Skeletal muscle cell (primary cell): ENCODE measurements at regions not wholly inside any gene's neighbourhood (a gene's known extent, or its start where the extent isn't known, plus 50 kb on each side); places are given as distances from the start of the nearest gene placed in this dataset.
A peak's percentile ranks its signal among the peaks of the same experiment; 100 is the strongest.

Experiments used
- DNase-seq: peaks from one replicate; pipeline ENCODE4 v3.0.0-alpha.2; 2010; ENCODE audit warnings: low read depth
- H3K4me3 ChIP-seq: 2 replicates; pipeline ENCODE4 v1.5.1; 2011; ENCODE audit warnings: low read depth, mild to moderate bottlenecking, control low read depth, low read length, moderate library complexity

GRCh38 chr6:1052262-1052661 is 259.6 kb upstream of the FOXQ1 start:
- no peak for DNase-seq

GRCh38 chr6:1049900-1050299 is 262.0 kb upstream of the FOXQ1 start:
- DNase-seq: no peak
- H3K4me3 ChIP-seq: no peak overlapping the region

More at GRCh38 chr6:1052262-1052661, 259.6 kb upstream of the FOXQ1 start:
- H3K4me3 ChIP-seq: no peak overlapping the region

GRCh38 chr6:1049170-1049569 is 262.7 kb upstream of the FOXQ1 start:
- no peak for DNase-seq
- H3K4me3 ChIP-seq: no peak overlapping the region

- no peak overlapping the region for H3K4me3 ChIP-seq
- DNase-seq: no peak
These were observed 263.8 kb upstream of the FOXQ1 start for GRCh38 chr6:1047981-1048541.

GRCh38 chr6:1045239-1045638 is 266.7 kb upstream of the FOXQ1 start:
- no peak overlapping the region for H3K4me3 ChIP-seq
- DNase-seq: no peak

GRCh38 chr6:1044040-1044836 is 267.7 kb upstream of the FOXQ1 start:
- no peak overlapping the region for H3K4me3 ChIP-seq
- DNase-seq: no peak

GRCh38 chr6:1043458-1043836 is 268.5 kb upstream of the FOXQ1 start:
- DNase-seq: no peak
- H3K4me3 ChIP-seq: no peak overlapping the region

GRCh38 chr6:1042583-1043457 is 269.1 kb upstream of the FOXQ1 start:
- no peak for DNase-seq
- H3K4me3 ChIP-seq: no peak overlapping the region

GRCh38 chr6:1040393-1040792 is 271.5 kb upstream of the FOXQ1 start:
- DNase-seq: no peak
- H3K4me3 ChIP-seq: no peak overlapping the region

GRCh38 chr6:1039746-1040145 is 272.2 kb upstream of the FOXQ1 start:
- DNase-seq: no peak
- no peak overlapping the region for H3K4me3 ChIP-seq

- DNase-seq: no peak
These were observed 272.7 kb upstream of the FOXQ1 start for GRCh38 chr6:1039191-1039590.

GRCh38 chr6:1037430-1038202 is 274.3 kb upstream of the FOXQ1 start:
- no peak for DNase-seq
- H3K4me3 ChIP-seq: no peak overlapping the region

More at GRCh38 chr6:1039191-1039590, 272.7 kb upstream of the FOXQ1 start:
- no peak overlapping the region for H3K4me3 ChIP-seq

- no peak overlapping the region for H3K4me3 ChIP-seq
- no peak for DNase-seq
These were observed 276.5 kb upstream of the FOXQ1 start for GRCh38 chr6:1035401-1035800.

- no peak overlapping the region for H3K4me3 ChIP-seq
- no peak for DNase-seq
These were observed 280.2 kb upstream of the FOXQ1 start for GRCh38 chr6:1031720-1032119.

- H3K4me3 ChIP-seq: no peak overlapping the region
- no peak for DNase-seq
These were observed 282.8 kb upstream of the FOXQ1 start for GRCh38 chr6:1029141-1029540.

- H3K4me3 ChIP-seq: no peak overlapping the region
- DNase-seq: no peak
These were observed 283.2 kb upstream of the FOXQ1 start for GRCh38 chr6:1028723-1029122.

- no peak overlapping the region for H3K4me3 ChIP-seq
- DNase-seq: no peak
These were observed 283.9 kb upstream of the FOXQ1 start for GRCh38 chr6:1027795-1028569.

GRCh38 chr6:1027109-1027794 is 284.6 kb upstream of the FOXQ1 start:
- DNase-seq: peak; percentile 26
- no peak overlapping the region for H3K4me3 ChIP-seq
